SK-N-MC (cell line): ENCODE measurements at regions not wholly inside any gene's neighbourhood (a gene's known extent, or its start where the extent isn't known, plus 50 kb on each side); places are given as distances from the start of the nearest gene placed in this dataset.
"Not testable (repeated sequence)": the region's sequence is repeated elsewhere in the genome, so short reads cannot be mapped to it uniquely, and the experiment has no call there.

Experiments
- DNase-seq: peaks from one replicate; pipeline ENCODE4 v3.0.0-alpha.2; 2011; ENCODE audit warnings: low read depth, low spot score
- H3K27ac ChIP-seq: fragments of 200-600 bp; sonication (generic); 2 replicates; pipeline ENCODE4 v1.5.1; 2016; ENCODE audit warnings: mixed run types
- H3K36me3 ChIP-seq: fragments of 200-600 bp; sonication (generic); 2 replicates; pipeline ENCODE4 v1.6.1; 2017; ENCODE audit warnings: antibody characterized with exemption, low read length, mixed read lengths; ENCODE audit not compliant: insufficient read depth
- H3K4me3 ChIP-seq: fragments of 200-600 bp; sonication (generic); 2 replicates; pipeline ENCODE4 v1.5.1; 2016
- H3K9ac ChIP-seq: fragments of 200-600 bp; sonication (generic); 2 replicates; pipeline ENCODE4 v1.8.0; 2017; ENCODE audit warnings: mixed run types, mixed read lengths; ENCODE audit not compliant: insufficient read length
- H3K9me3 ChIP-seq: fragments of 200-600 bp; sonication (generic); 2 replicates; pipeline ENCODE4 v1.6.1; 2017; ENCODE audit warnings: low read depth, mild to moderate bottlenecking, antibody characterized with exemption, low read length, moderate library complexity, mixed read lengths
- EZH2 ChIP-seq: fragments of 200-600 bp; sonication (generic); IDR thresholded peaks from one replicate; pipeline ENCODE4 v1.6.1; 2017; ENCODE audit warnings: antibody characterized with exemption
- FOXP2 ChIP-seq: optimal IDR thresholded peaks from 2 replicates; pipeline ENCODE3; 2011; ENCODE audit warnings: mild to moderate bottlenecking, moderate library complexity; ENCODE audit not compliant: insufficient read depth; ENCODE audit errors: extremely low read length, control extremely low read depth
- POLR2AphosphoS5 ChIP-seq: IDR thresholded peaks from 2 replicates; pipeline ENCODE4 v1.6.1; 2012; ENCODE audit warnings: mild to moderate bottlenecking, low read depth, low read length, borderline replicate concordance

- H3K9me3 ChIP-seq, result no peaks in the 10 kb centered on the region
- TF ChIP-seq EZH2, result no peak
- no peak for TF ChIP-seq POLR2AphosphoS5
- H3K36me3 ChIP-seq, result no peaks in the 10 kb centered on the region
- H3K9ac ChIP-seq, result no peak overlapping the region
- no peak overlapping the region for H3K4me3 ChIP-seq
- no peak overlapping the region for H3K27ac ChIP-seq
- DNase-seq, result no peak
Measured at GRCh38 chr2:16241166-16242160, 301.1 kb downstream of the MYCN start.

DNA sequence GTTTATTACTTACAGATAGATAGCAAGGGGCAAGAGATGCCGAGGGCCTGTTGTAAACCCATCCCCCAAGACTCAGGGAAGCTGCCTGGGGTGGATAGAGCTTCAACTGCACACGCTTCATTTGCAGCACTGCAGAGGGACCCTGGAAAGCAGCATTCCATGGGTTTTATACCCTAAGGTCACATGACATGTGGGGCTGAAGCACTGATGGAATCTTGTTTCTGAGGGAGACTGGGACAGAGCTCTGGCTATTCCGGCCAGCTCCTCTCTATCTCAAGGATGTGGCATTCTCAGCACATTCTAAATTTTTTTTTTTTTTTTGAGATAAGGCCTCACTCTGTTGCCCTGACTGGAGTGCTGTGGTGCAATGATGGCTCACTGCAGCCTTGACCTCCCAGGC lies 300.1 kb downstream of the MYCN start:
- no peak for TF ChIP-seq FOXP2
- no peak for TF ChIP-seq EZH2
- no peak for TF ChIP-seq POLR2AphosphoS5
- Histone ChIP-seq H3K36me3 (no peaks in the 10 kb centered on the region), H3K4me3 (no peak overlapping the region), H3K9me3 (no peaks in the 10 kb centered on the region), H3K9ac (no peak overlapping the region), H3K27ac (no peak overlapping the region)
- DNase-seq, result no peak

- H3K36me3 ChIP-seq, result no peaks in the 10 kb centered on the region
- DNase-seq, result no peak
- H3K9me3 ChIP-seq, result no peaks in the 10 kb centered on the region
- H3K9ac ChIP-seq, result no peak overlapping the region
- H3K27ac ChIP-seq, result no peak overlapping the region
- no peak for TF ChIP-seq EZH2
- TF ChIP-seq FOXP2, result no peak
- H3K4me3 ChIP-seq, result no peak overlapping the region
Measured at GRCh38 chr2:16239296-16239850, 299.0 kb downstream of the MYCN start.

GRCh38 chr2:16238786-16239185 lies 298.4 kb downstream of the MYCN start:
- Histone ChIP-seq H3K9ac (no peak overlapping the region), H3K27ac (no peak overlapping the region), H3K9me3 (no peaks in the 10 kb centered on the region), H3K4me3 (no peak overlapping the region), H3K36me3 (no peaks in the 10 kb centered on the region)
- DNase-seq, result no peak
- TF ChIP-seq POLR2AphosphoS5, result no peak
- TF ChIP-seq FOXP2, result no peak
- no peak for TF ChIP-seq EZH2

DNA sequence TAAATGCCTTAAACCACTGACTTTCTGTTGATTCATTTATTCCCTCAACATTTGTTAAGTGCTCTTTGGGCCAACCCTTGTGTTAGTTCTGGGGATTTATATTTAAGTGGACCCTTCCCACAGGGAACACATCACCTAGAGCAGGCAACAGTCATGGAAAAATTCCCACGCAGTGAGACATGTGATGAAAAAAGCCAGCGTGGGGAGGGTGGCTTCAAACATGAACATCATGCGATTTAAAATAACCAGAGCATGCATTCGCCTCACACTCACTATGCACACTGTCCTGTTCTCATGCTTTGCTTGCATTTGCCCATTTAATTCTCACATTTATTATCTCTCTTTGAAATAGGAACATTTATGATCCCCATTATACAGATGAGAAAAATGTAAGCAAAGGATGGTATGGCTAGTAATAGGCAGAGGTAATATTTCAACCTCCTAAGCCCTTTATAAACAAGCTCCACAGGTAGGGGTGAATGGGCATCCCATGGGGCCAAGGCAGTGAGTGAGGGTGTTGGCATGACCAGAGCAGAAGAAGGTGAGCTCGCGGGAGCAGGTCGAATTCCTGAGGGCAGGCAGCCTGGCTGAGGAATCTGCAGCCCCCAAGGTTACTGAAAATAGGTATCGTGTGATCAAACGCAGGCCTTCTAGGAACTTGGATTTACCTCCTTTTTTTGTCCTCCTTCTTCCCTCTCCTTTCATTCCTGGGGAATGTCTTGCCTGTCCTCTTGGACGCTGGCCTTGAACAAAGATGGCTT lies 297.8 kb downstream of the MYCN start:
- no peaks in the 10 kb centered on the region for H3K36me3 ChIP-seq
- no peak for TF ChIP-seq FOXP2
- TF ChIP-seq POLR2AphosphoS5, result no peak
- TF ChIP-seq EZH2, result no peak
- H3K27ac ChIP-seq, result no peak overlapping the region
- H3K4me3 ChIP-seq, result no peak overlapping the region
- H3K9me3 ChIP-seq, result no peaks in the 10 kb centered on the region
- H3K9ac ChIP-seq, result no peak overlapping the region
- no peak for DNase-seq

GRCh38 chr2:16235747-16236146 lies 295.4 kb downstream of the MYCN start:
- Histone ChIP-seq H3K27ac (no peak overlapping the region), H3K36me3 (no peaks in the 10 kb centered on the region), H3K9ac (no peak overlapping the region), H3K4me3 (no peak overlapping the region), H3K9me3 (no peaks in the 10 kb centered on the region)
- TF ChIP-seq FOXP2 (no peak), EZH2 (no peak), POLR2AphosphoS5 (no peak)
- DNase-seq, result no peak

DNA sequence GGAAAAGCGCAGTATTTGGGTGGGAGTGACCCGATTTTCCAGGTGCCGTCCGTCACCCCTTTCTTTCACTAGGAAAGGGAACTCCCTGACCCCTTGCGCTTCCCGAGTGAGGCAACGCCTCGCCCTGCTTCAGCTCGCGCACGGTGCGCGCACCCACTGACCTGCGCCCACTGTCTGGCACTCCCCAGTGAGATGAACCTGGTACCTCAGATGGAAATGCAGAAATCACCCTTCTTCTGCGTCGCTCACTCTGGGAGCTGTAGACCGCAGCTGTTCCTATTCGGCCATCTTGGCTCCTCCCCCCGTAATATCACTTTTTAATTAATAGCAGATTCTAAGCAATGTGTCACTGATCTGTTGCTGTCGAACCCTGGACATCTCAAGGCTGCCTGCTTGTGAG lies 294.9 kb downstream of the MYCN start:
- not testable (repeated sequence) for H3K27ac ChIP-seq, DNase-seq, H3K9me3 ChIP-seq, H3K9ac ChIP-seq, H3K4me3 ChIP-seq, H3K36me3 ChIP-seq

GRCh38 chr2:16228951-16229350 lies 288.6 kb downstream of the MYCN start:
- no peak for DNase-seq
- H3K9ac ChIP-seq, result no peak overlapping the region
- H3K9me3 ChIP-seq, result no peaks in the 10 kb centered on the region
- H3K4me3 ChIP-seq, result no peak overlapping the region
- H3K27ac ChIP-seq, result no peak overlapping the region
- TF ChIP-seq FOXP2 (no peak), EZH2 (no peak), POLR2AphosphoS5 (no peak)
- no peaks in the 10 kb centered on the region for H3K36me3 ChIP-seq
